GM12872 (cell line): ENCODE measurements at regions not wholly inside any gene's neighbourhood (a gene's known extent, or its start where the extent isn't known, plus 50 kb on each side); places are given as distances from the start of the nearest gene placed in this dataset.

ENCODE experiments used
- TF ChIP-seq, protein P1 (sequence below): IDR thresholded peaks from 3 replicates; pipeline ENCODE4 v1.5.1; 2011; ENCODE audit warnings: low read depth, mild to moderate bottlenecking, low read length, moderate library complexity; ENCODE audit not compliant: insufficient read depth

DNA sequence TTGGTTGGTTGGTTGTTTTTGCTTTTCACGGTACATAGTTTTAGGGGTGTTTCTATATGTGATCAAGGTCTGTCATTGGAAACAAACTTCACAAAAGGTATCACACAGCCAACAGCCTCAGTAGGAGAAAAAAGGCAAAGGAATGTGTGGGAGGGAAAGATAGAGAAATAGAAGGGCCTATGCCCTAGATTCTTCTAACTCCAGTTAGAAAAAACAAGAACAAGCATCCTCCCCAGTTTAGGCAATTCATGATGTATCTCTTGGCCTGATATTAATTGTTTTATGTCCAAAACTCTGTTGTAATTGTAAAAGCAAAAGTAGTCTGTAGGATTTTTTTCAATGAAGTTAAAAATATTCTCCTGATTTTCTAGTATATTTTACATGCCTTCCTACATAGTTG is 192.4 kb upstream of the EDNRA start:
- TF ChIP-seq, protein P1, sequence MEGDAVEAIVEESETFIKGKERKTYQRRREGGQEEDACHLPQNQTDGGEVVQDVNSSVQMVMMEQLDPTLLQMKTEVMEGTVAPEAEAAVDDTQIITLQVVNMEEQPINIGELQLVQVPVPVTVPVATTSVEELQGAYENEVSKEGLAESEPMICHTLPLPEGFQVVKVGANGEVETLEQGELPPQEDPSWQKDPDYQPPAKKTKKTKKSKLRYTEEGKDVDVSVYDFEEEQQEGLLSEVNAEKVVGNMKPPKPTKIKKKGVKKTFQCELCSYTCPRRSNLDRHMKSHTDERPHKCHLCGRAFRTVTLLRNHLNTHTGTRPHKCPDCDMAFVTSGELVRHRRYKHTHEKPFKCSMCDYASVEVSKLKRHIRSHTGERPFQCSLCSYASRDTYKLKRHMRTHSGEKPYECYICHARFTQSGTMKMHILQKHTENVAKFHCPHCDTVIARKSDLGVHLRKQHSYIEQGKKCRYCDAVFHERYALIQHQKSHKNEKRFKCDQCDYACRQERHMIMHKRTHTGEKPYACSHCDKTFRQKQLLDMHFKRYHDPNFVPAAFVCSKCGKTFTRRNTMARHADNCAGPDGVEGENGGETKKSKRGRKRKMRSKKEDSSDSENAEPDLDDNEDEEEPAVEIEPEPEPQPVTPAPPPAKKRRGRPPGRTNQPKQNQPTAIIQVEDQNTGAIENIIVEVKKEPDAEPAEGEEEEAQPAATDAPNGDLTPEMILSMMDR = no peak

- TF ChIP-seq, protein P1 = no peak
These were observed 191.7 kb upstream of the EDNRA start for GRCh38 chr4:147289181-147289580.

DNA sequence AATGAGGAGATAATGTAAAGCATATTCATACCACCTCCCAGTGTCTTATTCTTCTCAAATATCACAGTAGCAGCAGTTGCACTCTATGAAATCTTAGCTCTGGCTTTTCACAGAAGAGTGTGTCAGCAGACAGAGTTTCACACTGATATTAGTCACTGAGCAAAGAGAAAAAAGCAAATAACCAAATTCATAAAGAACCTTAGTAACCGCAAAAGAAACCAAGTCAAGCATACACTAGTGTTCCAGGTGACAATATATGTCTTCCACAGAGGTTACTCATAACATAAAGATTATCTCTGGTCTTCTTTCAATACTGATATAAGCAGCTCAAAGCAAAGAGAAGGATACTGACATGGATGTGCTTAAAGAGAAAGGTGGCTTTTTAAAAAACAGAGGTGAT is 181.7 kb upstream of the EDNRA start:
- TF ChIP-seq, protein P1 = no peak

DNA sequence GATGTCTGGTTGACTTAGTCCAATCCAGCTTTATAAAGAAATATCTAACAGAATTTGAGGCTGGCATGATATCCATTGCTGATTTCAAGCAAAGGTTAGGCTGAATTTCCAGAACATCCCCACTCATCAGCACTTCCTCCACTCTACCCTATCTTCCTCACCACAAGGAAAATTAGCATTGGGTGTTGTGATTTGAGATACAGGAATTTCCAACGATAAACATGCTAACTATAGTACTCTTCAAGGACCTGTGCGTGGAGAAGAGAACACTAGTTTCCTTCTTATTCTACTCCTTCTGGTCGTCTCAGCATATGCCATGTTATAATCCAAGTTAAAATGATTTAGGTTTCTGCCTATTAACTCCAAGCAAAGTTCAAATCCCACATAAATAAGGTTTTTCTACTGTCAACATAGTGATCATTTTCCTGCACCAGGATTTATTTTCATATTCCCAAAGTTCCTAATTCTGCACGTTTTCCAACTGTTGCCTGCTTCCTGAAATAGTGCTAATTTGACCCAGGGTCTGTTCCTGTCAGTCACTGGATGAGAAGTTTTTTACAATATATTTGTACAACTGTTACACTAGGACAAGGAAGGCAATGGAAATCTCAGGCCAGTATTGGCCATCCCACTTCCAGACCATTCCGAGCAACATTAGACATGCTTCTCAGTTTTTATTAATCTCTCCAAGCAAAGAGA is 177.6 kb upstream of the EDNRA start:
- TF ChIP-seq, protein P1 = no peak

GRCh38 chr4:147303873-147304229 is 177.0 kb upstream of the EDNRA start:
- TF ChIP-seq, protein P1 = no peak

GRCh38 chr4:147307896-147308674 is 172.8 kb upstream of the EDNRA start:
- TF ChIP-seq, protein P1 = no peak

- TF ChIP-seq, protein P1 = no peak
These were observed 171.5 kb upstream of the EDNRA start for GRCh38 chr4:147309434-147309833.
